Fibroblast of lung (primary cell): ENCODE measurements at regions not wholly inside any gene's neighbourhood (a gene's known extent, or its start where the extent isn't known, plus 50 kb on each side); places are given as distances from the start of the nearest gene placed in this dataset.

Experiments used
- DNase-seq, 2 donors: peaks; one replicate each; pipeline versions ENCODE4 v3.0.0 to v3.0.0-alpha.2; 2010; ENCODE audit warnings: low read depth in 2 of 2
- H2AFZ ChIP-seq: 2 replicates; pipeline ENCODE4 v1.5.1; 2012; ENCODE audit warnings: low read length, control low read depth, inconsistent platforms
- H3K27ac ChIP-seq: 2 replicates; pipeline ENCODE4 v1.5.1; 2011; ENCODE audit warnings: low read length, control low read depth; ENCODE audit not compliant: insufficient read depth
- H3K27me3 ChIP-seq: 2 replicates; pipeline ENCODE4 v1.5.1; 2011; ENCODE audit warnings: mild to moderate bottlenecking, low read length; ENCODE audit not compliant: control insufficient read depth, insufficient read depth
- H3K36me3 ChIP-seq: 2 replicates; pipeline ENCODE4 v1.5.1; 2011; ENCODE audit warnings: low read length; ENCODE audit not compliant: control insufficient read depth, insufficient read depth
- H3K4me1 ChIP-seq: 2 replicates; pipeline ENCODE4 v1.5.1; 2011; ENCODE audit warnings: low read length; ENCODE audit not compliant: control insufficient read depth, insufficient read depth; ENCODE audit errors: extremely low read depth
- H3K4me2 ChIP-seq: 2 replicates; pipeline ENCODE4 v1.5.1; 2011; ENCODE audit warnings: low read length, control low read depth; ENCODE audit not compliant: insufficient read depth; ENCODE audit errors: extremely low read depth
- H3K4me3 ChIP-seq, 4 experiments: fragments of 200-600 bp in 1 of 4; sonication (generic) in 1 of 4; replicated peaks in 1 of 4; 2 replicates each; pipeline ENCODE4 v1.5.1; 2011 to 2016; ENCODE audit warnings: low read length in 4 of 4, low read depth in 3 of 4, mild to moderate bottlenecking in 3 of 4, control low read depth in 2 of 4, inconsistent platforms in 1 of 4, mixed read lengths in 1 of 4; ENCODE audit not compliant: insufficient read depth in 1 of 4; ENCODE audit errors: control extremely low read depth in 1 of 4
- H3K79me2 ChIP-seq: 2 replicates; pipeline ENCODE4 v1.5.1; 2012; ENCODE audit warnings: mild to moderate bottlenecking, low read length, inconsistent platforms; ENCODE audit not compliant: control insufficient read depth, insufficient read depth
- H3K9ac ChIP-seq: 2 replicates; pipeline ENCODE4 v1.5.1; 2011; ENCODE audit warnings: mild to moderate bottlenecking, low read length, control low read depth; ENCODE audit not compliant: insufficient read depth
- H3K9me3 ChIP-seq: 2 replicates; pipeline ENCODE4 v1.5.1; 2012; ENCODE audit warnings: low read depth, low read length; ENCODE audit not compliant: control insufficient read depth, insufficient read depth
- H4K20me1 ChIP-seq: 2 replicates; pipeline ENCODE4 v1.5.1; 2011; ENCODE audit warnings: low read length; ENCODE audit not compliant: control insufficient read depth, insufficient read depth; ENCODE audit errors: extremely low read depth
- EZH2 ChIP-seq: IDR thresholded peaks from 2 replicates; pipeline ENCODE4 v1.5.1; 2012; ENCODE audit warnings: low read length, control low read depth, mild to moderate bottlenecking; ENCODE audit errors: missing control alignments
- TF ChIP-seq, protein P1 (sequence below), 2 donors: IDR thresholded peaks in 1 of 2; conservative IDR thresholded peaks in 1 of 2; 1 replicate in 1 of 2; 2 replicates in 1 of 2; pipeline ENCODE4 v1.5.1; 2011 to 2012; ENCODE audit warnings: low read length in 2 of 2, control low read depth in 1 of 2, inconsistent platforms in 1 of 2, low read depth in 1 of 2, mild to moderate bottlenecking in 1 of 2

DNA sequence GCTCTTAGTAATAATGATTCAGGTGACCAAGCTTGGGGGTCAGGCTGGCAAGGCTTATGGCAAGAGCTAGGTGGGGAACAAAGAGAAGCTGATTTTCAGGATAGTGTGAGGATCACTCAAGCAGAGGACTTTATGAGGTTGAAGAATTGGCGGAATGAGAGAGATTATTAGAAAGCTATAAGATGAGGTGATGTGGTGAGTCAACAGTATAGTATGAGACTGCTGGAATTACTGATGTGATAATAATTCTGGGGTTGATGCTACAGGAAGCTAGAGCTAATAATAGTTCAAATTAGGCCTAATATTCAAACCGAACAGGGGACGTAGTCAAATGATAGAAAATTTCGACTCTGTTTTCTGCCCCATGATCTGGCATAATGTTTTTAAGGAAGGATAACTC is 2115.3 kb upstream of the PIK3C3 start:
- TF ChIP-seq, protein P1, sequence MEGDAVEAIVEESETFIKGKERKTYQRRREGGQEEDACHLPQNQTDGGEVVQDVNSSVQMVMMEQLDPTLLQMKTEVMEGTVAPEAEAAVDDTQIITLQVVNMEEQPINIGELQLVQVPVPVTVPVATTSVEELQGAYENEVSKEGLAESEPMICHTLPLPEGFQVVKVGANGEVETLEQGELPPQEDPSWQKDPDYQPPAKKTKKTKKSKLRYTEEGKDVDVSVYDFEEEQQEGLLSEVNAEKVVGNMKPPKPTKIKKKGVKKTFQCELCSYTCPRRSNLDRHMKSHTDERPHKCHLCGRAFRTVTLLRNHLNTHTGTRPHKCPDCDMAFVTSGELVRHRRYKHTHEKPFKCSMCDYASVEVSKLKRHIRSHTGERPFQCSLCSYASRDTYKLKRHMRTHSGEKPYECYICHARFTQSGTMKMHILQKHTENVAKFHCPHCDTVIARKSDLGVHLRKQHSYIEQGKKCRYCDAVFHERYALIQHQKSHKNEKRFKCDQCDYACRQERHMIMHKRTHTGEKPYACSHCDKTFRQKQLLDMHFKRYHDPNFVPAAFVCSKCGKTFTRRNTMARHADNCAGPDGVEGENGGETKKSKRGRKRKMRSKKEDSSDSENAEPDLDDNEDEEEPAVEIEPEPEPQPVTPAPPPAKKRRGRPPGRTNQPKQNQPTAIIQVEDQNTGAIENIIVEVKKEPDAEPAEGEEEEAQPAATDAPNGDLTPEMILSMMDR (conservative IDR thresholded peaks at IDR 0.05 in 1 of 2, IDR thresholded peaks at IDR 0.05 in 1 of 2; ENCODE audit: low read depth in 1 of 2, low read length in 2 of 2), result no peak
- no peak for TF ChIP-seq EZH2
- Histone ChIP-seq H3K4me3 (no peak overlapping the region), H3K4me1 (no peaks in the 10 kb centered on the region), H2AFZ (no peak overlapping the region), H3K9me3 (no peaks in the 10 kb centered on the region), H4K20me1 (no peaks in the 10 kb centered on the region), H3K27me3 (no peaks in the 10 kb centered on the region), H3K36me3 (no peaks in the 10 kb centered on the region), H3K27ac (no peak overlapping the region), H3K9ac (no peak overlapping the region), H3K79me2 (no peaks in the 10 kb centered on the region), H3K4me2 (no peak overlapping the region)
- DNase-seq, result peak; percentile 30 to 35

DNA sequence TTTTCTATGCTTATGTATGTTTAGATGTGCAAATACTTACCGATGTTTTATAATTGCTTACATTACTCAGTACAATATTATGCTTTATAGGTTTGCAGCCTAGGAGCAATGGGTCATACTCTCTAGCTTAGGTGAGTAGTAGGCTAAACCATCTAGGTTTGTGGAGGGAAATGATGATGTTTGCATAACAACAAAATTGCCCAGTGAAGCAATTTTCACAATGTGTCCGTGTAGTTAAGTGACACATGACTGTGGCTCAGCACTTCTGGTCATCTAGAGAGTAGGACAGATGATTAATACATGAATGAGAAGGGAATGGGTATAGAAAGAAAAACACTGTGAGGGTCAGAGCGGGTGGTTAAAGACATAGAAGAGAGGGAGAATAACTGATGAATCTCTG is 2116.2 kb upstream of the PIK3C3 start:
- Histone ChIP-seq H3K4me1 (no peaks in the 10 kb centered on the region), H4K20me1 (no peaks in the 10 kb centered on the region), H3K4me2 (no peak overlapping the region), H3K27me3 (no peaks in the 10 kb centered on the region), H3K79me2 (no peaks in the 10 kb centered on the region), H3K9ac (no peak overlapping the region), H3K27ac (no peak overlapping the region), H3K36me3 (no peaks in the 10 kb centered on the region), H3K4me3 (no peak overlapping the region), H2AFZ (no peak overlapping the region), H3K9me3 (no peaks in the 10 kb centered on the region)
- TF ChIP-seq, protein P1 (conservative IDR thresholded peaks at IDR 0.05 in 1 of 2, IDR thresholded peaks at IDR 0.05 in 1 of 2; ENCODE audit: low read depth in 1 of 2, low read length in 2 of 2), result no peak
- no peak for TF ChIP-seq EZH2
- DNase-seq, result no peak

DNA sequence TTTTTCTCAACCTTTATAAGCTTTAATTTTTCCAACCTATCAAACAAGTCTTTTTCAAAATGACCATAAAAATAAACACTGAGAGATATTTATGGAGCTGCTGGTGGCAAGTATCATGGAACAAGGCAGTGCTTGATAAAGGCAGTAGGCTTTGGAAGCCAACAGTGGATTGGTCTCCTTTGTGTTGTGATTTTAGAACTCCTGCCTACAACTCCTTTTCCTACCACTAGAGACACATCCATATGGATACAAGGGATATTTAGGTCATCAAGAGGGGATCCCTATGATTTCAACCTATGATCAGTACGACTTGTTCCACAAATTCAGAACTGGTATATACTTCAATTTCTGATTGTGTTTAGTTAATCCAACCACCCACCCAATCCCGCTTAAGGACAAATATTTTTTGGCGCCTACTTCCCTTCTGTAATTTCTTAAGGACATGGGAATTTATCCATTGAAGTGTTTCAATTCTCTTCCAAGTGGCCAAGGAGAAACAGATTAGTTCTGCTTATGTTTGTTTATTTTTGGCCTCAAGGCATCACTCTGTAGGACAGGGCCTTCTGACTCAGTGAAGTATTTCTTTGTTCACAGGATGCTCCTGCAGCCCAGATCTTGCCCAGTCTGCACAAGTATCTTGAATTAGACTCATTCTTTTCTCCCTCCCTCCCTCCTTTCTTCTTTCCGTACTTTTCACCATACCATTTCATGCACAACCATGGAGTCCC is 2119.6 kb upstream of the PIK3C3 start:
- no peaks in the 10 kb centered on the region for H3K9me3 ChIP-seq
- H3K27me3 ChIP-seq, result no peaks in the 10 kb centered on the region
- no peaks in the 10 kb centered on the region for H3K4me1 ChIP-seq
- no peak overlapping the region for H3K4me3 ChIP-seq
- no peaks in the 10 kb centered on the region for H4K20me1 ChIP-seq
- H3K27ac ChIP-seq, result no peak overlapping the region
- TF ChIP-seq EZH2, result no peak
- TF ChIP-seq, protein P1 (conservative IDR thresholded peaks at IDR 0.05 in 1 of 2, IDR thresholded peaks at IDR 0.05 in 1 of 2; ENCODE audit: low read depth in 1 of 2, low read length in 2 of 2), result no peak
- no peaks in the 10 kb centered on the region for H3K36me3 ChIP-seq
- no peak overlapping the region for H3K4me2 ChIP-seq
- H3K9ac ChIP-seq, result no peak overlapping the region
- H2AFZ ChIP-seq, result no peak overlapping the region
- no peaks in the 10 kb centered on the region for H3K79me2 ChIP-seq
- peak; percentile 18 to 31 for DNase-seq
